Panc1 (cell line): ENCODE measurements at regions not wholly inside any gene's neighbourhood (a gene's known extent, or its start where the extent isn't known, plus 50 kb on each side); places are given as distances from the start of the nearest gene placed in this dataset.

ENCODE experiments used
- ATAC-seq: fragments of 200-7000 bp; cut with Tn5 transposase; 2 replicates; pipeline ENCODE4 v1.9.1; 2020; ENCODE audit warnings: mild to moderate bottlenecking, moderate library complexity
- BruUV-seq: library from RNA; stranded (reverse); fragments of 400-500 nt; replicated peaks from 2 replicates; lab custom pipeline; 2021; lab: Mats Ljungman, UMichigan
- CTCF ChIA-PET: fragments of 300-600 bp; sonication (Branson Sonifier 250); formaldehyde crosslinking; loops from one replicate; lab custom pipeline; 2022; ENCODE audit warnings: antibody characterized with exemption; lab: Charles Lee
- POLR2A ChIA-PET: fragments of 300-600 bp; sonication (Branson Sonifier 250); formaldehyde crosslinking; loops from one replicate; lab custom pipeline; 2022; ENCODE audit warnings: antibody characterized with exemption; lab: Charles Lee
- DNase-seq: peaks from one replicate; pipeline ENCODE4 v3.0.0-alpha.2; 2010; ENCODE audit warnings: low read depth, low spot score
- H3K27ac ChIP-seq: 2 replicates; pipeline ENCODE4 v1.5.1; 2011; ENCODE audit warnings: mild to moderate bottlenecking, low read length, inconsistent platforms
- H3K27me3 ChIP-seq: fragments of 200-500 bp; sonication (Bioruptor generic); 2 replicates; pipeline ENCODE4 v1.6.0; 2014; ENCODE audit warnings: low read length, inconsistent platforms; ENCODE audit not compliant: control insufficient read depth, insufficient read depth
- H3K36me3 ChIP-seq: fragments of 200-500 bp; sonication (Bioruptor generic); 2 replicates; pipeline ENCODE4 v1.5.1; 2014; ENCODE audit warnings: inconsistent platforms, mild to moderate bottlenecking, low read length, moderate library complexity; ENCODE audit not compliant: control insufficient read depth, insufficient read depth
- H3K4me1 ChIP-seq: 2 replicates; pipeline ENCODE4 v1.5.1; 2011; ENCODE audit warnings: inconsistent platforms, mild to moderate bottlenecking, low read length, moderate library complexity; ENCODE audit not compliant: control insufficient read depth, insufficient read depth
- H3K4me3 ChIP-seq, 2 experiments: 2 replicates each; pipeline ENCODE4 v1.5.1; 2011 to 2012; ENCODE audit warnings: low read depth in 2 of 2, low read length in 2 of 2, mild to moderate bottlenecking in 2 of 2, inconsistent platforms in 1 of 2, moderate library complexity in 1 of 2
- H3K9me3 ChIP-seq: fragments of 200-500 bp; sonication (Bioruptor generic); 2 replicates; pipeline ENCODE4 v1.5.1; 2014; ENCODE audit warnings: low read depth, mild to moderate bottlenecking, inconsistent platforms, low read length, moderate library complexity; ENCODE audit not compliant: control insufficient read depth, insufficient read depth
- CTCF ChIP-seq: fragments of 450-650 bp; IDR thresholded peaks from 2 replicates; pipeline ENCODE4 v1.5.1; 2017; ENCODE audit warnings: mild to moderate bottlenecking
- POLR2AphosphoS5 ChIP-seq: IDR thresholded peaks from 2 replicates; pipeline ENCODE4 v1.6.1; 2012; ENCODE audit warnings: mild to moderate bottlenecking, low read depth, low read length, moderate library complexity
- REST ChIP-seq, 2 experiments: IDR thresholded peaks; 2 replicates each; pipeline ENCODE4 v1.6.1; 2011 to 2012; ENCODE audit warnings: low read depth in 2 of 2, control low read depth in 1 of 2, low read length in 1 of 2, mild to moderate bottlenecking in 1 of 2, moderate library complexity in 1 of 2; ENCODE audit not compliant: insufficient read depth in 1 of 2
- SIN3A ChIP-seq: IDR thresholded peaks from 2 replicates; pipeline ENCODE4 v1.6.1; 2012; ENCODE audit warnings: low read depth, mild to moderate bottlenecking, low read length, moderate library complexity, borderline replicate concordance; ENCODE audit not compliant: insufficient read depth
- TCF7L2 ChIP-seq: IDR thresholded peaks from 2 replicates; pipeline ENCODE4 v1.6.1; 2011; ENCODE audit warnings: mild to moderate bottlenecking, low read depth, low read length, inconsistent platforms
- in situ Hi-C: cut with HindIII; loops from 2 replicates; pipeline ENCODE4 v1.10.0; 2016; ENCODE audit warnings: low sequenced_read_pairs, low pct_unique_long_range_greater_than_20kb
- intact Hi-C: fragments of 100-400 bp; cut with micrococcal nuclease; formaldehyde crosslinking; loops from one replicate; pipeline ENCODE4 v1.10.0; 2022; ENCODE audit not compliant: unreplicated experiment

DNA sequence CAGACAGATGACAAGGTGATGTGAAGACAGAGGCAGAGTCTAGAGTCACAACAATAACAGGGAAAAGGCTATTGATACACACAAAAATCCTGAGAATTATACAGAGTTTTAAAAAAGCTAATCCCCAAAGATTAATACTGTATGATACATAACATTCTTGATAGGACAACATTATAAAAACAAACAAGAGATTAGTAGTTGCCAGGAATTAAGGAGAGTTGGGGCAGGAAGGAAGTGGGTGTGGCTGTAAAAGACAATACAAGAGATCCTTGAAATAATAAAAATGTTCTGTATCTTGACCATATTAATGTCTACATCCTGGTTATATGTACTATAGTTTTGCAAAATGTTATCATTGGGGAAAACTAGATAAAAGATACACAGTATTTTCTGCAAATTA is 309.5 kb upstream of the PMFBP1 start:
- H3K27ac ChIP-seq: no peak overlapping the region
- H3K36me3 ChIP-seq: no peaks in the 10 kb centered on the region
- in situ Hi-C loops (no loop called here), intact Hi-C loops (no loop called here)
- ATAC-seq: no peak
- no peaks in the 10 kb centered on the region for H3K27me3 ChIP-seq
- TF ChIP-seq SIN3A: no peak
- no peak for TF ChIP-seq CTCF
- no peak for TF ChIP-seq REST (IDR thresholded peaks at IDR 0.05; ENCODE audit: insufficient read depth in 1 of 2, low read depth in 2 of 2, low read length in 1 of 2)
- no peak for TF ChIP-seq TCF7L2
- no peak for TF ChIP-seq POLR2AphosphoS5
- ChIA-PET CTCF (no interaction called here), POLR2A (no interaction called here)
- no peaks in the 10 kb centered on the region for H3K9me3 ChIP-seq
- DNase-seq: no peak
- H3K4me3 ChIP-seq: no peak overlapping the region
- no TSS peak for BruUV-seq
- H3K4me1 ChIP-seq: no peaks in the 10 kb centered on the region

GRCh38 chr16:72480911-72481310 is 309.0 kb upstream of the PMFBP1 start:
- ATAC-seq (no peak), DNase-seq (no peak)
- CTCF ChIA-PET: no interaction called here
- in situ Hi-C loops: no loop called here
- no TSS peak for BruUV-seq
- no peak overlapping the region for H3K27ac ChIP-seq
- H3K36me3 ChIP-seq: no peaks in the 10 kb centered on the region
- H3K9me3 ChIP-seq: no peaks in the 10 kb centered on the region
- TF ChIP-seq SIN3A: no peak
- no peak for TF ChIP-seq POLR2AphosphoS5
- no peak for TF ChIP-seq REST (IDR thresholded peaks at IDR 0.05; ENCODE audit: insufficient read depth in 1 of 2, low read depth in 2 of 2, low read length in 1 of 2)
- TF ChIP-seq TCF7L2: no peak
- TF ChIP-seq CTCF: no peak
- POLR2A ChIA-PET: no interaction called here
- intact Hi-C loops: no loop called here
- no peaks in the 10 kb centered on the region for H3K4me1 ChIP-seq
- no peak overlapping the region for H3K4me3 ChIP-seq
- H3K27me3 ChIP-seq: no peaks in the 10 kb centered on the region
